Panc1 (cell line): ENCODE measurements at regions not wholly inside any gene's neighbourhood (a gene's known extent, or its start where the extent isn't known, plus 50 kb on each side); places are given as distances from the start of the nearest gene placed in this dataset.

Experiments used
- ATAC-seq: fragments of 200-7000 bp; cut with Tn5 transposase; 2 replicates; pipeline ENCODE4 v1.9.1; 2020; ENCODE audit warnings: mild to moderate bottlenecking, moderate library complexity
- BruUV-seq: library from RNA; stranded (reverse); fragments of 400-500 nt; replicated peaks from 2 replicates; lab custom pipeline; 2021; lab: Mats Ljungman, UMichigan
- CTCF ChIA-PET: fragments of 300-600 bp; sonication (Branson Sonifier 250); formaldehyde crosslinking; loops from one replicate; lab custom pipeline; 2022; ENCODE audit warnings: antibody characterized with exemption; lab: Charles Lee
- POLR2A ChIA-PET: fragments of 300-600 bp; sonication (Branson Sonifier 250); formaldehyde crosslinking; loops from one replicate; lab custom pipeline; 2022; ENCODE audit warnings: antibody characterized with exemption; lab: Charles Lee
- DNase-seq: peaks from one replicate; pipeline ENCODE4 v3.0.0-alpha.2; 2010; ENCODE audit warnings: low read depth, low spot score
- H3K27ac ChIP-seq: 2 replicates; pipeline ENCODE4 v1.5.1; 2011; ENCODE audit warnings: mild to moderate bottlenecking, low read length, inconsistent platforms
- H3K27me3 ChIP-seq: fragments of 200-500 bp; sonication (Bioruptor generic); 2 replicates; pipeline ENCODE4 v1.6.0; 2014; ENCODE audit warnings: low read length, inconsistent platforms; ENCODE audit not compliant: control insufficient read depth, insufficient read depth
- H3K36me3 ChIP-seq: fragments of 200-500 bp; sonication (Bioruptor generic); 2 replicates; pipeline ENCODE4 v1.5.1; 2014; ENCODE audit warnings: inconsistent platforms, mild to moderate bottlenecking, low read length, moderate library complexity; ENCODE audit not compliant: control insufficient read depth, insufficient read depth
- H3K4me1 ChIP-seq: 2 replicates; pipeline ENCODE4 v1.5.1; 2011; ENCODE audit warnings: inconsistent platforms, mild to moderate bottlenecking, low read length, moderate library complexity; ENCODE audit not compliant: control insufficient read depth, insufficient read depth
- H3K4me3 ChIP-seq, 2 experiments: 2 replicates each; pipeline ENCODE4 v1.5.1; 2011 to 2012; ENCODE audit warnings: low read depth in 2 of 2, low read length in 2 of 2, mild to moderate bottlenecking in 2 of 2, inconsistent platforms in 1 of 2, moderate library complexity in 1 of 2
- H3K9me3 ChIP-seq: fragments of 200-500 bp; sonication (Bioruptor generic); 2 replicates; pipeline ENCODE4 v1.5.1; 2014; ENCODE audit warnings: low read depth, mild to moderate bottlenecking, inconsistent platforms, low read length, moderate library complexity; ENCODE audit not compliant: control insufficient read depth, insufficient read depth
- POLR2AphosphoS5 ChIP-seq: IDR thresholded peaks from 2 replicates; pipeline ENCODE4 v1.6.1; 2012; ENCODE audit warnings: mild to moderate bottlenecking, low read depth, low read length, moderate library complexity
- SIN3A ChIP-seq: IDR thresholded peaks from 2 replicates; pipeline ENCODE4 v1.6.1; 2012; ENCODE audit warnings: low read depth, mild to moderate bottlenecking, low read length, moderate library complexity, borderline replicate concordance; ENCODE audit not compliant: insufficient read depth
- TCF7L2 ChIP-seq: IDR thresholded peaks from 2 replicates; pipeline ENCODE4 v1.6.1; 2011; ENCODE audit warnings: mild to moderate bottlenecking, low read depth, low read length, inconsistent platforms
- in situ Hi-C: cut with HindIII; loops from 2 replicates; pipeline ENCODE4 v1.10.0; 2016; ENCODE audit warnings: low sequenced_read_pairs, low pct_unique_long_range_greater_than_20kb
- intact Hi-C: fragments of 100-400 bp; cut with micrococcal nuclease; formaldehyde crosslinking; loops from one replicate; pipeline ENCODE4 v1.10.0; 2022; ENCODE audit not compliant: unreplicated experiment
- TF ChIP-seq, protein P1 (sequence below): fragments of 450-650 bp; IDR thresholded peaks from 2 replicates; pipeline ENCODE4 v1.5.1; 2017; ENCODE audit warnings: mild to moderate bottlenecking
- TF ChIP-seq, protein P2 (sequence below), 2 experiments: IDR thresholded peaks; 2 replicates each; pipeline ENCODE4 v1.6.1; 2011 to 2012; ENCODE audit warnings: low read depth in 2 of 2, control low read depth in 1 of 2, low read length in 1 of 2, mild to moderate bottlenecking in 1 of 2, moderate library complexity in 1 of 2; ENCODE audit not compliant: insufficient read depth in 1 of 2

DNA sequence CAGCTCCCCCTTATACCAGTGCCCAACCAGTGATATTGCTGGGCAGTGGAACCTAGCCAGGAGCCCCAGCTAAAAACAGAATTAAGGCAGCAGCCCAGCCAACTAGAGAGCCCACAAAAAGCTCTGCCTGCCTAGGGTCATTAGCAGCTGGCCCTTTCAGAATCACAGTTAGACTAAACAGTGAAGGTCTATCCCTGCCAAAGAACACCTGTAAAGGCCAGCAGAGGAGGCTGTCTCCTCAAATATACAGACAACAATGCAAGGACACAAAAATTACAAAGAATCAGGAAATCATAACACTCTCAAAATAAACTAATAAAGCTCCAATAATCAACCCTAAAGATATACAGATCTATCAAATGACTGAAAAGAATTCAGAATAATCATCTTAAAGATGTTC, 77.8 kb upstream of the HTR1E start:
- H3K4me1 ChIP-seq = no peaks in the 10 kb centered on the region
- TF ChIP-seq, protein P1, sequence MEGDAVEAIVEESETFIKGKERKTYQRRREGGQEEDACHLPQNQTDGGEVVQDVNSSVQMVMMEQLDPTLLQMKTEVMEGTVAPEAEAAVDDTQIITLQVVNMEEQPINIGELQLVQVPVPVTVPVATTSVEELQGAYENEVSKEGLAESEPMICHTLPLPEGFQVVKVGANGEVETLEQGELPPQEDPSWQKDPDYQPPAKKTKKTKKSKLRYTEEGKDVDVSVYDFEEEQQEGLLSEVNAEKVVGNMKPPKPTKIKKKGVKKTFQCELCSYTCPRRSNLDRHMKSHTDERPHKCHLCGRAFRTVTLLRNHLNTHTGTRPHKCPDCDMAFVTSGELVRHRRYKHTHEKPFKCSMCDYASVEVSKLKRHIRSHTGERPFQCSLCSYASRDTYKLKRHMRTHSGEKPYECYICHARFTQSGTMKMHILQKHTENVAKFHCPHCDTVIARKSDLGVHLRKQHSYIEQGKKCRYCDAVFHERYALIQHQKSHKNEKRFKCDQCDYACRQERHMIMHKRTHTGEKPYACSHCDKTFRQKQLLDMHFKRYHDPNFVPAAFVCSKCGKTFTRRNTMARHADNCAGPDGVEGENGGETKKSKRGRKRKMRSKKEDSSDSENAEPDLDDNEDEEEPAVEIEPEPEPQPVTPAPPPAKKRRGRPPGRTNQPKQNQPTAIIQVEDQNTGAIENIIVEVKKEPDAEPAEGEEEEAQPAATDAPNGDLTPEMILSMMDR = peak; percentile 12; the same call in 1 of the 2 replicates
- no peak for TF ChIP-seq SIN3A
- DNase-seq (no peak), ATAC-seq (no peak)
- in situ Hi-C loops = no loop called here
- POLR2A ChIA-PET = no interaction called here
- no peaks in the 10 kb centered on the region for H3K9me3 ChIP-seq
- no peaks in the 10 kb centered on the region for H3K27me3 ChIP-seq
- no peaks in the 10 kb centered on the region for H3K36me3 ChIP-seq
- CTCF ChIA-PET = interaction anchor here (1.4 kb wide), 1 partner anchor 78 kb away, joined by 3 read pairs; the partner anchor contains the start of gene HTR1E
- no TSS peak for BruUV-seq
- intact Hi-C loops = loop anchor here (5.0 kb wide), 4 partner anchors 78 to 1102 kb away; partner anchors contain the start of gene HTR1E
- no peak overlapping the region for H3K4me3 ChIP-seq
- no peak overlapping the region for H3K27ac ChIP-seq

DNA sequence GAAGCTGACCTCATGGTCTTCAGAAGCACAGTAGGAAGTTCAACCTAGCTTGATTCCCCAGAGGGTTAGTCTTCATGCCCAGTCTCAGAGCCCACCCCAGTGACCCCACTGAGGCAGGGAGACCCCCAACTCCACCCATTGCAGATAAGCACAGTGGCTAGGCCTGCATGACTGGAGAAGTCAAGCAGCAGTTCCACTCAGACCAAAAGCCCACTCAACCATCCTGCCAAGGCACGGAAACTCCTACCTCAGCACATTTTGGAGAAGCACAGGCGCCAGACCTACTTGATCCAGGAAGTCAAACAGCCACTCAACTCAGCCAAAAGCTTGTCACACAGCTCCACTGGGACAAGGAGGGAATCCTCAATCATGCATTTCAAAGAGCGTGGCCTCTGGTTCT, 78.4 kb upstream of the HTR1E start:
- Histone ChIP-seq H3K27ac (no peak overlapping the region), H3K27me3 (no peaks in the 10 kb centered on the region), H3K36me3 (no peaks in the 10 kb centered on the region), H3K4me1 (no peaks in the 10 kb centered on the region), H3K9me3 (no peaks in the 10 kb centered on the region), H3K4me3 (no peak overlapping the region)
- CTCF ChIA-PET = interaction anchor here (1.4 kb wide), 1 partner anchor 78 kb away, joined by 3 read pairs; the partner anchor contains the start of gene HTR1E
- DNase-seq (no peak), ATAC-seq (no peak)
- POLR2A ChIA-PET = no interaction called here
- intact Hi-C loops = loop anchor here (5.0 kb wide), 4 partner anchors 78 to 1102 kb away; partner anchors contain the start of gene HTR1E
- TF ChIP-seq SIN3A = no peak
- no peak for TF ChIP-seq POLR2AphosphoS5
- in situ Hi-C loops = no loop called here
- no TSS peak for BruUV-seq

DNA sequence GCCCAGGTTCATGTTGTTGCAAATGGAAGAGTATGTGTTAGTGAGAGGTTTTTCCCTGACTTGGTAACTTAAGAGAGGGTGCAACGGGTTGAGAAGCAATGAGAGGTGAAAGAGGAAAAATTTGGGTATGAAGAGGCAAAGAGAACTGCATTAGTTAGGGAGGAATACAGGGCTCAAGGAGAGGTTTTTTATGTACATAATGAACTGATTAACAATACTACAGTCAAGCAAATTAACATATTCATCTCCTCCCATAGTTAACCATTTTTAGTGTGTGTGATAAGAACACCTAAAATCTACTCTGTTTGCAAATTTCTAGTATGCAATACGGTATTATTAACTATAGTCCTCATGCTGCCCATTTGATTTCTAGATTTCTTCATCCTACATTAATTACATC, 79.5 kb upstream of the HTR1E start:
- no peaks in the 10 kb centered on the region for H3K36me3 ChIP-seq
- H3K9me3 ChIP-seq = no peaks in the 10 kb centered on the region
- no peaks in the 10 kb centered on the region for H3K27me3 ChIP-seq
- ChIA-PET POLR2A (no interaction called here), CTCF (no interaction called here)
- no peak overlapping the region for H3K4me3 ChIP-seq
- no peak for DNase-seq
- no peak overlapping the region for H3K27ac ChIP-seq
- intact Hi-C loops = loop anchor here (5.0 kb wide), 4 partner anchors 80 to 1100 kb away; partner anchors contain the start of gene HTR1E
- no peaks in the 10 kb centered on the region for H3K4me1 ChIP-seq
- no peak for TF ChIP-seq SIN3A
- TF ChIP-seq POLR2AphosphoS5 = no peak
- TF ChIP-seq, protein P2, sequence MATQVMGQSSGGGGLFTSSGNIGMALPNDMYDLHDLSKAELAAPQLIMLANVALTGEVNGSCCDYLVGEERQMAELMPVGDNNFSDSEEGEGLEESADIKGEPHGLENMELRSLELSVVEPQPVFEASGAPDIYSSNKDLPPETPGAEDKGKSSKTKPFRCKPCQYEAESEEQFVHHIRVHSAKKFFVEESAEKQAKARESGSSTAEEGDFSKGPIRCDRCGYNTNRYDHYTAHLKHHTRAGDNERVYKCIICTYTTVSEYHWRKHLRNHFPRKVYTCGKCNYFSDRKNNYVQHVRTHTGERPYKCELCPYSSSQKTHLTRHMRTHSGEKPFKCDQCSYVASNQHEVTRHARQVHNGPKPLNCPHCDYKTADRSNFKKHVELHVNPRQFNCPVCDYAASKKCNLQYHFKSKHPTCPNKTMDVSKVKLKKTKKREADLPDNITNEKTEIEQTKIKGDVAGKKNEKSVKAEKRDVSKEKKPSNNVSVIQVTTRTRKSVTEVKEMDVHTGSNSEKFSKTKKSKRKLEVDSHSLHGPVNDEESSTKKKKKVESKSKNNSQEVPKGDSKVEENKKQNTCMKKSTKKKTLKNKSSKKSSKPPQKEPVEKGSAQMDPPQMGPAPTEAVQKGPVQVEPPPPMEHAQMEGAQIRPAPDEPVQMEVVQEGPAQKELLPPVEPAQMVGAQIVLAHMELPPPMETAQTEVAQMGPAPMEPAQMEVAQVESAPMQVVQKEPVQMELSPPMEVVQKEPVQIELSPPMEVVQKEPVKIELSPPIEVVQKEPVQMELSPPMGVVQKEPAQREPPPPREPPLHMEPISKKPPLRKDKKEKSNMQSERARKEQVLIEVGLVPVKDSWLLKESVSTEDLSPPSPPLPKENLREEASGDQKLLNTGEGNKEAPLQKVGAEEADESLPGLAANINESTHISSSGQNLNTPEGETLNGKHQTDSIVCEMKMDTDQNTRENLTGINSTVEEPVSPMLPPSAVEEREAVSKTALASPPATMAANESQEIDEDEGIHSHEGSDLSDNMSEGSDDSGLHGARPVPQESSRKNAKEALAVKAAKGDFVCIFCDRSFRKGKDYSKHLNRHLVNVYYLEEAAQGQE (IDR thresholded peaks at IDR 0.05; ENCODE audit: insufficient read depth in 1 of 2, low read depth in 2 of 2, low read length in 1 of 2) = no peak
- TF ChIP-seq TCF7L2 = no peak
- BruUV-seq = no TSS peak
- in situ Hi-C loops = no loop called here
- no peak for ATAC-seq
